GM23338 (cell line): ENCODE measurements at regions not wholly inside any gene's neighbourhood (a gene's known extent, or its start where the extent isn't known, plus 50 kb on each side); places are given as distances from the start of the nearest gene placed in this dataset.

Experiments used
- ATAC-seq: fragments of 200-7000 bp; cut with Tn5 transposase; 3 replicates; pipeline ENCODE4 v1.9.1; 2020
- DNase-seq: peaks from one replicate; pipeline ENCODE4 v3.0.0-alpha.2; 2015; ENCODE audit warnings: low spot score
- H2AFZ ChIP-seq: fragments of 200-600 bp; sonication (generic); 2 replicates; pipeline ENCODE4 v1.8.0; 2016; ENCODE audit warnings: antibody characterized with exemption, mild to moderate bottlenecking, moderate library complexity
- H3F3A ChIP-seq: fragments of 200-600 bp; sonication (generic); replicated peaks from 2 replicates; pipeline ENCODE4 v1.8.0; 2017; ENCODE audit warnings: antibody characterized with exemption, mixed run types, low read depth
- H3K27ac ChIP-seq: fragments of 200-600 bp; sonication (generic); 2 replicates; pipeline ENCODE4 v1.6.1; 2016; ENCODE audit warnings: low read depth
- H3K27me3 ChIP-seq: fragments of 200-600 bp; sonication (generic); 2 replicates; pipeline ENCODE4 v1.8.0; 2016; ENCODE audit warnings: mild to moderate bottlenecking, mixed run types, moderate library complexity; ENCODE audit not compliant: insufficient read depth
- H3K36me3 ChIP-seq: fragments of 200-600 bp; sonication (generic); 2 replicates; pipeline ENCODE4 v1.8.0; 2016; ENCODE audit warnings: mild to moderate bottlenecking; ENCODE audit not compliant: insufficient read depth
- H3K4me1 ChIP-seq: fragments of 200-600 bp; sonication (generic); 2 replicates; pipeline ENCODE4 v1.8.0; 2016; ENCODE audit warnings: mild to moderate bottlenecking, moderate library complexity; ENCODE audit not compliant: insufficient read depth
- H3K4me2 ChIP-seq: fragments of 200-600 bp; sonication (generic); 2 replicates; pipeline ENCODE4 v1.7.1; 2017; ENCODE audit warnings: mixed run types
- H3K4me3 ChIP-seq: fragments of 200-600 bp; sonication (generic); 2 replicates; pipeline ENCODE4 v1.6.1; 2016; ENCODE audit warnings: mixed run types
- H3K79me2 ChIP-seq: fragments of 200-600 bp; sonication (generic); replicated peaks from 2 replicates; pipeline ENCODE4 v1.8.0; 2017; ENCODE audit warnings: mild to moderate bottlenecking; ENCODE audit not compliant: insufficient read depth
- H3K9me2 ChIP-seq: fragments of 200-600 bp; sonication (generic); 2 replicates; pipeline ENCODE4 v1.8.0; 2017; ENCODE audit not compliant: insufficient read depth
- H4K20me1 ChIP-seq: fragments of 200-600 bp; sonication (generic); replicated peaks from 2 replicates; pipeline ENCODE4 v1.8.0; 2017; ENCODE audit warnings: mild to moderate bottlenecking; ENCODE audit not compliant: insufficient read depth
- H3K27ac Mint-ChIP-seq: 2 replicates; pipeline ENCODE4 v1.8.0; 2020; ENCODE audit warnings: inconsistent platforms, mild to moderate bottlenecking, moderate library complexity, mixed read lengths
- H3K27me3 Mint-ChIP-seq: 3 replicates; pipeline ENCODE4 v1.8.0; 2022; ENCODE audit warnings: low read depth, mild to moderate bottlenecking, moderate library complexity, mixed read lengths, inconsistent platforms; ENCODE audit not compliant: insufficient read depth, poor library complexity
- H3K36me3 Mint-ChIP-seq: 3 replicates; pipeline ENCODE4 v1.8.0; 2021; ENCODE audit warnings: low read depth, mild to moderate bottlenecking, inconsistent platforms, moderate library complexity, mixed read lengths
- H3K4me1 Mint-ChIP-seq: 3 replicates; pipeline ENCODE4 v1.8.0; 2020; ENCODE audit warnings: mild to moderate bottlenecking, inconsistent platforms, mixed read lengths
- H3K4me3 Mint-ChIP-seq: 3 replicates; pipeline ENCODE4 v1.8.0; 2021; ENCODE audit warnings: moderate library complexity, mild to moderate bottlenecking, inconsistent platforms, mixed read lengths
- H3K9me3 Mint-ChIP-seq: 3 replicates; pipeline ENCODE4 v1.8.0; 2020; ENCODE audit warnings: moderate library complexity, mild to moderate bottlenecking, inconsistent platforms, mixed read lengths
- CREB1 ChIP-seq: fragments of 250-450 bp; sonication (Bioruptor Pico); IDR thresholded peaks from 2 replicates; pipeline ENCODE4 v1.5.0; 2020; ENCODE audit warnings: low read depth, mild to moderate bottlenecking, moderate library complexity
- EZH2 ChIP-seq: fragments of 200-600 bp; sonication (generic); IDR thresholded peaks from one replicate; pipeline ENCODE4 v1.8.0; 2017; ENCODE audit warnings: antibody characterized with exemption, mild to moderate bottlenecking, low read depth; ENCODE audit not compliant: unreplicated experiment
- EZH2phosphoT487 ChIP-seq: fragments of 200-600 bp; sonication (generic); IDR thresholded peaks from one replicate; pipeline ENCODE4 v1.8.1; 2018; ENCODE audit warnings: antibody characterized with exemption; ENCODE audit not compliant: unreplicated experiment
- JUNB ChIP-seq: IDR thresholded peaks from one replicate; pipeline ENCODE4 v1.6.1; 2016; ENCODE audit warnings: antibody characterized with exemption; ENCODE audit not compliant: unreplicated experiment
- NANOG ChIP-seq: IDR thresholded peaks from 2 replicates; pipeline ENCODE4 v1.6.1; 2016; ENCODE audit warnings: antibody characterized with exemption, borderline replicate concordance
- POLR2AphosphoS5 ChIP-seq: IDR thresholded peaks from 2 replicates; pipeline ENCODE4 v1.6.1; 2016; ENCODE audit warnings: antibody characterized with exemption, low read depth
- STAT1 ChIP-seq: IDR thresholded peaks from one replicate; pipeline ENCODE4 v1.6.1; 2016; ENCODE audit warnings: antibody characterized with exemption; ENCODE audit not compliant: unreplicated experiment
- ZNF114 ChIP-seq: fragments of 250-450 bp; sonication (Bioruptor Pico); IDR thresholded peaks from 2 replicates; pipeline ENCODE4 v1.5.0; 2020; ENCODE audit warnings: mild to moderate bottlenecking, moderate library complexity
- ZNF331 ChIP-seq: fragments of 250-450 bp; sonication (Bioruptor Pico); IDR thresholded peaks from 2 replicates; pipeline ENCODE4 v1.5.0; 2020; ENCODE audit warnings: low read depth, mild to moderate bottlenecking, moderate library complexity
- ZNF462 ChIP-seq: fragments of 250-450 bp; sonication (Bioruptor Pico); IDR thresholded peaks from 2 replicates; pipeline ENCODE4 v1.5.0; 2020; ENCODE audit warnings: mild to moderate bottlenecking, moderate library complexity
- TF ChIP-seq, protein P1 (sequence below), 2 experiments: fragments of 200-600 bp in 1 of 2; sonication (generic) in 1 of 2; conservative IDR thresholded peaks; 2 replicates each; pipeline versions ENCODE4 v1.5.1 to v1.6.1; 2016 to 2017; ENCODE audit warnings: antibody characterized with exemption in 2 of 2, low read depth in 2 of 2, mild to moderate bottlenecking in 2 of 2, moderate library complexity in 1 of 2
- TF ChIP-seq, protein P2 (sequence below): IDR thresholded peaks from 2 replicates; pipeline ENCODE4 v1.6.1; 2016; ENCODE audit warnings: antibody characterized with exemption
- TF ChIP-seq, protein P3 (sequence below): IDR thresholded peaks from one replicate; pipeline ENCODE4 v1.6.1; 2018; ENCODE audit warnings: antibody characterized with exemption; ENCODE audit not compliant: unreplicated experiment

GRCh38 chr11:45085646-45086501 is 60.6 kb upstream of the PRDM11 start:
- peaks cover 24% of the 10 kb centered on the region for H3K27me3 Mint-ChIP-seq
- Histone ChIP-seq H3K27me3 (no peaks in the 10 kb centered on the region), H3K4me1 (peaks cover 56% of the 10 kb centered on the region), H2AFZ (peak overlapping the region; percentile 47), H3K79me2 (no peaks in the 10 kb centered on the region), H4K20me1 (no peaks in the 10 kb centered on the region), H3K27ac (peak overlapping the region; percentile 91), H3K4me2 (peak overlapping the region; percentile 60), H3F3A (peaks cover 12% of the 10 kb centered on the region), H3K4me3 (no peak overlapping the region), H3K9me2 (peaks cover 10% of the 10 kb centered on the region), H3K36me3 (no peaks in the 10 kb centered on the region)
- H3K4me1 Mint-ChIP-seq, result peaks cover 77% of the 10 kb centered on the region
- H3K9me3 Mint-ChIP-seq, result 0 out of 3 replicates have a peak, but pooled peaks cover 7% of the 10 kb centered on the region
- ATAC-seq, result peak; percentile 12
- peak; percentile 65 for DNase-seq
- TF ChIP-seq NANOG, result no peak
- TF ChIP-seq, protein P1, sequence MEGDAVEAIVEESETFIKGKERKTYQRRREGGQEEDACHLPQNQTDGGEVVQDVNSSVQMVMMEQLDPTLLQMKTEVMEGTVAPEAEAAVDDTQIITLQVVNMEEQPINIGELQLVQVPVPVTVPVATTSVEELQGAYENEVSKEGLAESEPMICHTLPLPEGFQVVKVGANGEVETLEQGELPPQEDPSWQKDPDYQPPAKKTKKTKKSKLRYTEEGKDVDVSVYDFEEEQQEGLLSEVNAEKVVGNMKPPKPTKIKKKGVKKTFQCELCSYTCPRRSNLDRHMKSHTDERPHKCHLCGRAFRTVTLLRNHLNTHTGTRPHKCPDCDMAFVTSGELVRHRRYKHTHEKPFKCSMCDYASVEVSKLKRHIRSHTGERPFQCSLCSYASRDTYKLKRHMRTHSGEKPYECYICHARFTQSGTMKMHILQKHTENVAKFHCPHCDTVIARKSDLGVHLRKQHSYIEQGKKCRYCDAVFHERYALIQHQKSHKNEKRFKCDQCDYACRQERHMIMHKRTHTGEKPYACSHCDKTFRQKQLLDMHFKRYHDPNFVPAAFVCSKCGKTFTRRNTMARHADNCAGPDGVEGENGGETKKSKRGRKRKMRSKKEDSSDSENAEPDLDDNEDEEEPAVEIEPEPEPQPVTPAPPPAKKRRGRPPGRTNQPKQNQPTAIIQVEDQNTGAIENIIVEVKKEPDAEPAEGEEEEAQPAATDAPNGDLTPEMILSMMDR (conservative IDR thresholded peaks at IDR 0.05; ENCODE audit: low read depth in 2 of 2), result no peak
- TF ChIP-seq ZNF462, result no peak
- TF ChIP-seq STAT1, result no peak
- TF ChIP-seq EZH2, result no peak
- TF ChIP-seq, protein P2, sequence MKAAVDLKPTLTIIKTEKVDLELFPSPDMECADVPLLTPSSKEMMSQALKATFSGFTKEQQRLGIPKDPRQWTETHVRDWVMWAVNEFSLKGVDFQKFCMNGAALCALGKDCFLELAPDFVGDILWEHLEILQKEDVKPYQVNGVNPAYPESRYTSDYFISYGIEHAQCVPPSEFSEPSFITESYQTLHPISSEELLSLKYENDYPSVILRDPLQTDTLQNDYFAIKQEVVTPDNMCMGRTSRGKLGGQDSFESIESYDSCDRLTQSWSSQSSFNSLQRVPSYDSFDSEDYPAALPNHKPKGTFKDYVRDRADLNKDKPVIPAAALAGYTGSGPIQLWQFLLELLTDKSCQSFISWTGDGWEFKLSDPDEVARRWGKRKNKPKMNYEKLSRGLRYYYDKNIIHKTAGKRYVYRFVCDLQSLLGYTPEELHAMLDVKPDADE, result no peak
- TF ChIP-seq EZH2phosphoT487, result no peak
- TF ChIP-seq, protein P3, sequence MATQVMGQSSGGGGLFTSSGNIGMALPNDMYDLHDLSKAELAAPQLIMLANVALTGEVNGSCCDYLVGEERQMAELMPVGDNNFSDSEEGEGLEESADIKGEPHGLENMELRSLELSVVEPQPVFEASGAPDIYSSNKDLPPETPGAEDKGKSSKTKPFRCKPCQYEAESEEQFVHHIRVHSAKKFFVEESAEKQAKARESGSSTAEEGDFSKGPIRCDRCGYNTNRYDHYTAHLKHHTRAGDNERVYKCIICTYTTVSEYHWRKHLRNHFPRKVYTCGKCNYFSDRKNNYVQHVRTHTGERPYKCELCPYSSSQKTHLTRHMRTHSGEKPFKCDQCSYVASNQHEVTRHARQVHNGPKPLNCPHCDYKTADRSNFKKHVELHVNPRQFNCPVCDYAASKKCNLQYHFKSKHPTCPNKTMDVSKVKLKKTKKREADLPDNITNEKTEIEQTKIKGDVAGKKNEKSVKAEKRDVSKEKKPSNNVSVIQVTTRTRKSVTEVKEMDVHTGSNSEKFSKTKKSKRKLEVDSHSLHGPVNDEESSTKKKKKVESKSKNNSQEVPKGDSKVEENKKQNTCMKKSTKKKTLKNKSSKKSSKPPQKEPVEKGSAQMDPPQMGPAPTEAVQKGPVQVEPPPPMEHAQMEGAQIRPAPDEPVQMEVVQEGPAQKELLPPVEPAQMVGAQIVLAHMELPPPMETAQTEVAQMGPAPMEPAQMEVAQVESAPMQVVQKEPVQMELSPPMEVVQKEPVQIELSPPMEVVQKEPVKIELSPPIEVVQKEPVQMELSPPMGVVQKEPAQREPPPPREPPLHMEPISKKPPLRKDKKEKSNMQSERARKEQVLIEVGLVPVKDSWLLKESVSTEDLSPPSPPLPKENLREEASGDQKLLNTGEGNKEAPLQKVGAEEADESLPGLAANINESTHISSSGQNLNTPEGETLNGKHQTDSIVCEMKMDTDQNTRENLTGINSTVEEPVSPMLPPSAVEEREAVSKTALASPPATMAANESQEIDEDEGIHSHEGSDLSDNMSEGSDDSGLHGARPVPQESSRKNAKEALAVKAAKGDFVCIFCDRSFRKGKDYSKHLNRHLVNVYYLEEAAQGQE, result no peak
- no peak for TF ChIP-seq JUNB
- no peak for TF ChIP-seq ZNF114 (CRISPR knock-in tag)
- TF ChIP-seq CREB1, result no peak
- TF ChIP-seq POLR2AphosphoS5, result no peak
- no peak for TF ChIP-seq ZNF331 (CRISPR knock-in tag)
- H3K27ac Mint-ChIP-seq, result peak overlapping the region; percentile 53
- H3K4me3 Mint-ChIP-seq, result no peak overlapping the region
- no peaks in the 10 kb centered on the region; the same call in 2 of the 3 replicates for H3K36me3 Mint-ChIP-seq
